Right hindlimb (tissue), 1 donor: ENCODE measurements at regions not wholly inside any gene's neighbourhood (a gene's known extent, or its start where the extent isn't known, plus 50 kb on each side); places are given as distances from the start of the nearest gene placed in this dataset.

Experiments used
- DNase-seq: peaks from one replicate; pipeline ENCODE4 v3.0.0-alpha.2; 2018

DNA sequence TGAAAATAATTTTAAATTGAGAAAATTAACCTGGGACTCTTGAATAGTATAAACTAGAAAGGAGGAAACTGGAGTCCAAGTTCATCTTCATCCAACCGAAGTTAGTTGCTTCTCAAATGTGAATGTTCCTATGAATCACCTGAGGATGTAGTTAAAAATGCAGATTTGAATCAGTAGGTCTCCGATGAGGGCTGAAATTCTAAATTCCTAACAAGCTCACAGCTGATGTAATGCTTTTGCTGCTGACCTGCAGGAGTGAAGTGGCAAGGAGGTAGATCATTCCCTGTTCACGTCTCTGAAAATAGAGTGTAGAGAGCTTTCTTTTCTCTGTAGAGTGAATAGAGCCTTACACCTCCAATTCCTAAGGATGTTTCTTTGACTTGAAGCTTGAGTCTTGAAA, 685.5 kb downstream of the CPS1 start:
- no peak for DNase-seq

DNA sequence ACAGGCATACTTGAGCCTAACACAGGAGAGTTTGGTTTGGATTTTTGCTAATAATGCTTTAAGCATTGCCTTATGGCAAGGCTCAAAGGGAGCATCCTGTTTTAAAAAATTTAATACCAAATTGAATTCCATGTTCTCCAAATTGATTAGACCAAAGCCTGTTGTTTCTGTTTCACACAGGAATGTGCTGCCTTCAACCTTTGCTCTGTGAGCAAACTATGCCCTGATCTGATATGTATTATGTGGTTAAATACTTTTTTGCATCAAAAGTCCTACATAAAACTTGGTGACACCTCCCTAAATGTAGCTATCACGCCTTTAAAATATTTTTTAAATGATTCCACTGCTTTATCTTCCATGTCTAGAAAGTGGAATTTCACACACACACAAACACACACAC, 691.4 kb downstream of the CPS1 start:
- DNase-seq, result no peak

DNA sequence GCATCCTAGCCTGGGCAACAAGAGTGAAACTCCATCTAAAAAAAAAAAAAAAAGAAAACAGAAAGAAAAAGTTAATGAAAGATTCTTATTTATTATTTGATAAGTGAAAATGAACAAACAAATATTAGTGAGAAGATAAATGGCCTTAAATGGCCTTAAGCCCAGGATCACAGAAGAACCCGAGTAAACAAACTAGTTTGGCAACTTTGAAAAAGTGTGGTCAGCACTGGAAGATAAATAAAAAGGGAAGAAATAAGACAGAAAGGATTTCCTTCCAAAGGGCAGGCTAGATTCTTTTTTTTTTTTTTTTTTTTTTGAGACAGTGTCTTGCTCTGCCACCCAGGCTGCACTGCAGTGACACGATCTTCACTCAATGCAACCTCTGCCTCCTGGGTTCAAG, 692.4 kb downstream of the CPS1 start:
- DNase-seq, result no peak

DNA sequence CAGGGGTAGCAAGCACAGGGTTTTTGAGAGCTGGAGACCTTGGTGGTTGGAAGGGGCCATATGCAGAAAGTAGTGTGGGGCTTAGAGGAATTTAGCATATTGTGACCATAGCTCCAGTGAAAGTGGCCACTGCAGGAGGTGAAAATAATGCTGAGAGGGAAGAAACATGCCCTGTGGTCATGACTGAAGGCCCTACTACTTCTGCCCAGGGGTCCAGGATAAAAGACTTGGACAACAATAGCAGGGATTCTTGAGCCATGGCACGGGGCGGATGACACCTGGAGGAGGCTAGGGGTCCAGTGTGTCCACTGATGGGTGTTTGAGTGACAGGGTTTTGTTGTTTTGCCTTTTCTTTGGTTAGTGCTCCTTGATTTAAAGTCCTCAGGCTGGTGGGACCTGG, 694.6 kb downstream of the CPS1 start:
- no peak for DNase-seq

DNA sequence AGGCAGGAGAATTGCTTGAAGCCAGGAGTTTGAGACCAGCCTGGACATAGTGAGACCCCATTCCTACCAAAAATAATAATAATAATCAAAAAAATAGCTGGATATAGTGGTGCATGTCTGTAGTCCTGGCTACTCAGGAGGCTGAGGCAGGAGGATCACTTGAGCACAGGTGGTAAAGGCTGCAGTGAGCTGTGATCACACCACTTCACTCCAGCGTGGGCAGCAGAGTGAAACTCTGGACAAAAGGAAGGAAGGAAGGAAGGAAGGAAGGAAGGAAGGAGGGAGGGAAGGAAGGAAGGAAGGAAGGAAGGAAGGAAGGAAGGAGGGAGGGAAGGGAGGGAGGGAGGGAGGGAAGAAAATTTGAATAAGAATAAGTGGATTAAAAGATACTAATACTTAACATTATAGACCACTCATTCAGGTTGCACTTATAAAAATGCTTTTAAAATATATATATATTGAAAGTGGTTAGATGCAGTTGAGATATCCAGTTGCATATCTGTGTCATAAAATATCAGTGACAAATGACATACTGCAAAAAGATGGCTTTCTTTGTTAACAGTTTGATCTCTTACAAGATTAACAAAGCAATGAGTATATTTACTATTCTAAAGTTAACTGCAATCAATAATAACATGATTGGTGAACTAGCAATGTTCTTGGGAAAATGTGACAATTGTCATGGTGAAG, 702.4 kb downstream of the CPS1 start:
- no peak for DNase-seq

DNA sequence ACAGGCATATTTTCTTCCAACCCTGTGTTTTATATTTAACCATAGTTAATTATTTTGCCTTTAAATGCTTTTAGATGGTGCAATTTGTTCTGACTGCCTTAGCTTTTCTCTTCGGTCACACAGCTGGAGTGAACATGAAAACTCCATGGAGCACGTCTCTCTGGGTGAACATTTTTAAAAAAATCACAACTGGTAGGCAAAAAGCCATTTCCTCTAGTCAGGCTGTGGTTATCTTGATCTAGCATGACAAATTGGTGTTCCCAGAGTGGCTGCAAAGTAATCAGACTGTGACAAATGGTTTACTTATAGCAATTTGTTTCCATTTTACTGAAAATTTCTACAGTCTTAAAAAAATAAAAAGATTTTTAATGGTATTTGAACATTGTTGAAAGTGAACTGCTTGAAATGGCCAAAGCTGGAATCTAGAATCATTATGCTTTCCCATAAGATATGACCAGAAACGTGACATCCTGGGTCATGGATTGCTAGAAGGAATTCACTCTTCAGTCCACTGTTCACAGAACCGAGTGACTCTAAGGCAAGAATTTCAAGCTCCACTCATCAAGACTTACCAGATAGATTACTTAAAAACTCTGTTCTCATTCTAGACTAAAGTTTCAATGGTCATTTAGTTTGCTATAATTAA, 703.6 kb downstream of the CPS1 start:
- DNase-seq, result no peak

DNA sequence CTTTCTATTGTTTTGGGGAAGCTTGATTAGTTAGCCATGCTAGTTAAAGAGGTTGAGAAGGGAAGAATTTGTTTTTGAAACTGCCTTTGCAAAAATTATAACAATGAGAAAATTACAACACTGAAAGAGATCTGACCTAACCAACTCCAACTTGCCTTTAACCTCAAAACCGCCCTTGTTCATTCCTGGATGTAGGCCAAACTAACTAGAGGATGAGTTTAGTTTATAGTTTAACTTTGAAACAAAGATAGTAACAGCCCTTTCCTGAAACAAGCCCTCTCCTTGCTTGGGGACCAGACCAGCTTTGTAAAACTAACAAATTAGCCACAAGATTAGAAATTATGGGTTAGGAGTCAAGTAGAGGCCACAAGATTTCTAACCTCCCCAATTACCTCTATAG, 713.9 kb downstream of the CPS1 start:
- no peak for DNase-seq

DNA sequence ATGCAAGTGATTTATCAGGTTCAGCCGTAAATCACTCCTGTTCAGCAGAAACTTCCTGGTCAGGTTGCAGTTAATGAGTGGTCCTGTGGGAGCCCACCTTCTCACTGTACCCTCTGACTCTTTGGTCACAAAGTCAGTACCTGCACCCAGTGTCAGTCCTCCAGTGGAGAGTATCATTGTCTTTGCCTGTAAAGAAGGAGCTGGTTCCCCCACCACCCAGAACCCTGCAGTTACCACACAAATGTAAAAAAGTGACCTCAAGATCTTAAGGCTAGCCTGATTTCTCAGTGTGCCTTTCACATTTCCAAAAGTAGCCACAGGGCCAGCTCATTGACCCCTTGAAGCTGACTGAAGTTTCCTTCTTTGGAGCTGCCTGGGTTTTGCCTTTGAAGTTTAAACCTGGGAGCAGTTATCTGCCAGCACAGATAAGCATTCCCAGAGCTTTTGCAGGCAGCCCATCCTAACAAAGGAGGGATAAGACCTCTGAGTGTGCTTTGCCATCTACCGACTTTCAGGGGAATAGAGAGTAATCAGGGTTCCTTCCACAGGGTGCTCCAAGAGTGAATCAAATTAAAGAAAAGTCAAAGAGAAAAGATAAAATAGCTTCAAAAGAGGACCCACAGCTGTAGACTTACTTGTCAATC, 725.2 kb downstream of the CPS1 start:
- DNase-seq, result no peak

DNA sequence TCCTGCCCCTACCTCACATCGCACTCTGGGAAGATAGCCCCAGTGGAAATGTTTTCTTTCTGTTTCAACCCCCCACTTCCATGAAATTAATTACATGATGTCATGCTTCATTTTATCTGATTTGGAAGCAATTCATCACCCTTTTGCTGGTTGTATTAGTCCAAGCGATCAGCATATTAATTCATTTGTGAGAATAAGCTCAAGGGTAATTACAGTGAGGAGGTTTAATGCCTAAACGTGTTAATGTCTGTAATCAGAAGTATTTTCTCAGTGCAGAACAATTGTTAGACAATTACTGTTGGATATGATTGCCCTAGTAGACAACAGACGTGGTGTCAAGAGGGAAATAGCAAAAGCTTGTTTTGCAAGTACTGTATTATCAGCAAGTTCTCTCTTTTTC, 746.3 kb downstream of the CPS1 start:
- DNase-seq, result no peak

DNA sequence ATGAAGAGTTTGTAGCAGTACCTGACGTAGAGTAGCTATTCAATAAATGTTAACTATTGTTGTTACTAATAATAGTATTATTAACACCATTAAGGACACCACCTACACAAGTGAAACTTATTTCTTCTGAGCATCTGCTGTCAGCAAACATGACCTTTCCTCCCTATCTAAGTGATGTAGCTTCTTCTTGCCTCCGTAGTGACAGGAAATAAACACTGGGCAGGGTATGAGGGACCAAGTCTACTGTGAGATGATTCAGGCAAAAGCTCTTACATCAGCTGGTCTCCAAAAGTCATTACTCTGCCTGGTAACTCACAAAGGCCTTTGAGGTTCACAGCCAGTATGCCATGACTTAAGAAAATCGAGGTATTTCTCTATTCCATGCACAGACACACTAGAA, 750.5 kb downstream of the CPS1 start:
- DNase-seq, result no peak
